Stimulated activated CD4-positive, alpha-beta T cell treated with anti-CD3 and anti-CD28 coated beads, Interleukin-4, amount 100 ng/mL, for 48 hours (primary cell): ENCODE measurements at regions not wholly inside any gene's neighbourhood (a gene's known extent, or its start where the extent isn't known, plus 50 kb on each side); places are given as distances from the start of the nearest gene placed in this dataset.

Experiments
- DNase-seq, 2 donors: peaks; one replicate each; pipeline ENCODE4 v3.0.0-alpha.2; 2020; ENCODE audit warnings: low read depth in 2 of 2

- DNase-seq = no peak
Observed at GRCh38 chr17:72545766-72546165, 424.9 kb downstream of the SOX9 start.

GRCh38 chr17:72553051-72553755 is 432.4 kb downstream of the SOX9 start:
- no peak for DNase-seq

- DNase-seq = no peak
Observed at GRCh38 chr17:72554508-72554907, 433.7 kb downstream of the SOX9 start.

- no peak for DNase-seq
Observed at GRCh38 chr17:72555052-72555451, 434.2 kb downstream of the SOX9 start.

GRCh38 chr17:72556944-72557826 is 436.4 kb downstream of the SOX9 start:
- DNase-seq = peak; percentile 50 to 61

- no peak for DNase-seq
Observed at GRCh38 chr17:72558971-72559476, 438.2 kb downstream of the SOX9 start.

- peak; percentile 11 to 16 for DNase-seq
Observed at GRCh38 chr17:72560303-72561247, 439.8 kb downstream of the SOX9 start.

- no peak for DNase-seq
Observed at GRCh38 chr17:72561266-72561665, 440.4 kb downstream of the SOX9 start.

GRCh38 chr17:72561680-72562079 is 440.9 kb downstream of the SOX9 start:
- no peak for DNase-seq

GRCh38 chr17:72562615-72563188 is 441.9 kb downstream of the SOX9 start:
- no peak for DNase-seq

- DNase-seq = no peak
Observed at GRCh38 chr17:72563952-72564351, 443.1 kb downstream of the SOX9 start.

GRCh38 chr17:72565006-72565405 is 444.2 kb downstream of the SOX9 start:
- no peak for DNase-seq

- DNase-seq = no peak
Observed at GRCh38 chr17:72565758-72566157, 444.9 kb downstream of the SOX9 start.

GRCh38 chr17:72566671-72567484 is 446.1 kb downstream of the SOX9 start:
- DNase-seq = no peak

GRCh38 chr17:72567774-72568173 is 447.0 kb downstream of the SOX9 start:
- no peak for DNase-seq

GRCh38 chr17:72569148-72569946 is 448.5 kb downstream of the SOX9 start:
- DNase-seq = no peak

GRCh38 chr17:72571813-72572396 is 451.1 kb downstream of the SOX9 start:
- DNase-seq = no peak

- no peak for DNase-seq
Observed at GRCh38 chr17:72572604-72573491, 452.0 kb downstream of the SOX9 start.
